OCI-LY7 (cell line): ENCODE measurements at regions not wholly inside any gene's neighbourhood (a gene's known extent, or its start where the extent isn't known, plus 50 kb on each side); places are given as distances from the start of the nearest gene placed in this dataset.

Experiments
- EZH2phosphoT487 ChIP-seq: fragments of 200-600 bp; sonication (generic); IDR thresholded peaks from 2 replicates; pipeline ENCODE4 v1.6.1; 2018; ENCODE audit warnings: low read depth, borderline replicate concordance, mild to moderate bottlenecking, mixed run types, antibody characterized with exemption, low read length, moderate library complexity, mixed read lengths
- TF ChIP-seq, protein P1 (sequence below): fragments of 200-600 bp; sonication (generic); conservative IDR thresholded peaks from 2 replicates; pipeline ENCODE4 v1.5.1; 2014; ENCODE audit warnings: mild to moderate bottlenecking, antibody characterized with exemption, low read length, moderate library complexity, mixed read lengths

DNA sequence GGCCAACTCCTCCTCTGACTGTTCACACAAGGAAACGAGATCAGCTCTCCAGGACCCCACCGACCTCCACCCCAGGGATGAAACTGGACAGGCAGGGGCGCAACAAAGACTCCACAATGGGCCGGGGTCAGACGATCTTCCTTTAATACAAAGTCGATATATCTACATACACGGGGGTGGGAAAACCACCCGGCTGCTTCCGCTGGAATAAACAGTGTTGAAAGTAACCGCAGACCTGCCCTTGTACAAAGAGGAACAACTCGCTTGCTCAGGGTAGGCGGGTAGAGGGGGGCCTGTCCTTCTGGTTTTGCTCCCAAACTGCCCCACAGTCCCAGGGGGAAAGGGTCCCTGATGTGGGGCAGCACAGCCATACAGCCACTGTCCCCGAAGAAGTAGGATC, 135.2 kb downstream of the PTPRS start:
- TF ChIP-seq, protein P1, sequence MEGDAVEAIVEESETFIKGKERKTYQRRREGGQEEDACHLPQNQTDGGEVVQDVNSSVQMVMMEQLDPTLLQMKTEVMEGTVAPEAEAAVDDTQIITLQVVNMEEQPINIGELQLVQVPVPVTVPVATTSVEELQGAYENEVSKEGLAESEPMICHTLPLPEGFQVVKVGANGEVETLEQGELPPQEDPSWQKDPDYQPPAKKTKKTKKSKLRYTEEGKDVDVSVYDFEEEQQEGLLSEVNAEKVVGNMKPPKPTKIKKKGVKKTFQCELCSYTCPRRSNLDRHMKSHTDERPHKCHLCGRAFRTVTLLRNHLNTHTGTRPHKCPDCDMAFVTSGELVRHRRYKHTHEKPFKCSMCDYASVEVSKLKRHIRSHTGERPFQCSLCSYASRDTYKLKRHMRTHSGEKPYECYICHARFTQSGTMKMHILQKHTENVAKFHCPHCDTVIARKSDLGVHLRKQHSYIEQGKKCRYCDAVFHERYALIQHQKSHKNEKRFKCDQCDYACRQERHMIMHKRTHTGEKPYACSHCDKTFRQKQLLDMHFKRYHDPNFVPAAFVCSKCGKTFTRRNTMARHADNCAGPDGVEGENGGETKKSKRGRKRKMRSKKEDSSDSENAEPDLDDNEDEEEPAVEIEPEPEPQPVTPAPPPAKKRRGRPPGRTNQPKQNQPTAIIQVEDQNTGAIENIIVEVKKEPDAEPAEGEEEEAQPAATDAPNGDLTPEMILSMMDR, result no peak
- no peak for TF ChIP-seq EZH2phosphoT487
